Ovary (tissue), 3 donors: ENCODE measurements at regions not wholly inside any gene's neighbourhood (a gene's known extent, or its start where the extent isn't known, plus 50 kb on each side); places are given as distances from the start of the nearest gene placed in this dataset.

ENCODE experiments used
- CTCF ChIP-seq, 3 donors: fragments of 450-650 bp in 2 of 3; fragments of 200-600 bp in 1 of 3; IDR thresholded peaks; one replicate each; pipeline versions ENCODE4 v1.5.1 to v1.8.0; 2016 to 2022; ENCODE audit warnings: antibody characterized with exemption in 3 of 3, mild to moderate bottlenecking in 1 of 3
- POLR2A ChIP-seq: fragments of 450-650 bp; IDR thresholded peaks from one replicate; pipeline ENCODE4 v1.6.1; 2017; ENCODE audit warnings: antibody characterized with exemption, mild to moderate bottlenecking, moderate library complexity
- donor health status: DM: no; HTN: no; CAD: no.

GRCh38 chr11:127506647-127507046 lies 506.1 kb upstream of the KIRREL3 start:
- no peak for TF ChIP-seq POLR2A
- TF ChIP-seq CTCF (IDR thresholded peaks at IDR 0.05), result no peak
